Type B pancreatic cell (in vitro differentiated cells): ENCODE measurements at regions not wholly inside any gene's neighbourhood (a gene's known extent, or its start where the extent isn't known, plus 50 kb on each side); places are given as distances from the start of the nearest gene placed in this dataset.
A peak's percentile ranks its signal among the peaks of the same experiment; 100 is the strongest.
"Not testable (repeated sequence)": the region's sequence is repeated elsewhere in the genome, so short reads cannot be mapped to it uniquely, and the experiment has no call there.

Source experiments
- DNase-seq: peaks from one replicate; pipeline ENCODE4 v3.0.0; 2021; ENCODE audit warnings: mixed read lengths; ENCODE audit not compliant: unreplicated experiment; ENCODE audit errors: extremely low spot score
- H3K27ac Mint-ChIP-seq: 2 replicates; pipeline ENCODE4 v1.8.0; 2021; ENCODE audit warnings: mild to moderate bottlenecking, mixed read lengths
- H3K27me3 Mint-ChIP-seq: 2 replicates; pipeline ENCODE4 v1.8.0; 2021; ENCODE audit warnings: mixed read lengths
- H3K36me3 Mint-ChIP-seq: 2 replicates; pipeline ENCODE4 v1.8.0; 2021; ENCODE audit warnings: mixed read lengths
- H3K4me1 Mint-ChIP-seq: one replicate; pipeline ENCODE4 v1.8.0; 2021; ENCODE audit warnings: mixed read lengths; ENCODE audit not compliant: unreplicated experiment
- H3K4me3 Mint-ChIP-seq: 2 replicates; pipeline ENCODE4 v1.8.0; 2021; ENCODE audit warnings: mild to moderate bottlenecking, mixed read lengths
- H3K9me3 Mint-ChIP-seq: 2 replicates; pipeline ENCODE4 v1.8.0; 2021; ENCODE audit warnings: mixed read lengths
- TF ChIP-seq, protein P1 (sequence below): fragments of 200-600 bp; sonication (generic); conservative IDR thresholded peaks from 2 replicates; pipeline ENCODE4 v1.5.0; 2021; ENCODE audit warnings: antibody characterized with exemption, mild to moderate bottlenecking

DNA sequence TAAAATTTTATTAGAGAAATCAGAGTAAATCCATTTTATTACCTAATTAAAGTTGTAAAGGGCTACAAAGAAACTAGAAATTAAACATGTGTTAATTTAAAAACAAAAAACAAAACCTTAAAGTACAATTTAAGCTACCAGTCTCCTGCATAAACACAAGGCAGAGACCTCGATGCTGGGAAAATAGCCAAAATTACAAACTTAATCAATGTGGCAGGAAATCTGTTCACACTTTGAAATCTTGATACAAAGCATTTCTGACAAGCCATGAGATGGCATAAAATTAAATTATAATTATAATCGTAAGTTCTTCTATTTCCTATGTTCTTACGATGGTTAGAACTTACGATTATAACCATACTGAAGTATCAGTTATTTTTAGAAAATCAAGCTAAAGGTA, 158.0 kb upstream of the FREM1 start:
- TF ChIP-seq, protein P1, sequence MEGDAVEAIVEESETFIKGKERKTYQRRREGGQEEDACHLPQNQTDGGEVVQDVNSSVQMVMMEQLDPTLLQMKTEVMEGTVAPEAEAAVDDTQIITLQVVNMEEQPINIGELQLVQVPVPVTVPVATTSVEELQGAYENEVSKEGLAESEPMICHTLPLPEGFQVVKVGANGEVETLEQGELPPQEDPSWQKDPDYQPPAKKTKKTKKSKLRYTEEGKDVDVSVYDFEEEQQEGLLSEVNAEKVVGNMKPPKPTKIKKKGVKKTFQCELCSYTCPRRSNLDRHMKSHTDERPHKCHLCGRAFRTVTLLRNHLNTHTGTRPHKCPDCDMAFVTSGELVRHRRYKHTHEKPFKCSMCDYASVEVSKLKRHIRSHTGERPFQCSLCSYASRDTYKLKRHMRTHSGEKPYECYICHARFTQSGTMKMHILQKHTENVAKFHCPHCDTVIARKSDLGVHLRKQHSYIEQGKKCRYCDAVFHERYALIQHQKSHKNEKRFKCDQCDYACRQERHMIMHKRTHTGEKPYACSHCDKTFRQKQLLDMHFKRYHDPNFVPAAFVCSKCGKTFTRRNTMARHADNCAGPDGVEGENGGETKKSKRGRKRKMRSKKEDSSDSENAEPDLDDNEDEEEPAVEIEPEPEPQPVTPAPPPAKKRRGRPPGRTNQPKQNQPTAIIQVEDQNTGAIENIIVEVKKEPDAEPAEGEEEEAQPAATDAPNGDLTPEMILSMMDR = no peak
- Mint-ChIP-seq H3K4me3 (no peak overlapping the region), H3K36me3 (no peaks in the 10 kb centered on the region), H3K4me1 (peaks cover 16% of the 10 kb centered on the region), H3K9me3 (peaks cover 5% of the 10 kb centered on the region), H3K27me3 (no peaks in the 10 kb centered on the region), H3K27ac (no peak overlapping the region)
- no peak for DNase-seq

DNA sequence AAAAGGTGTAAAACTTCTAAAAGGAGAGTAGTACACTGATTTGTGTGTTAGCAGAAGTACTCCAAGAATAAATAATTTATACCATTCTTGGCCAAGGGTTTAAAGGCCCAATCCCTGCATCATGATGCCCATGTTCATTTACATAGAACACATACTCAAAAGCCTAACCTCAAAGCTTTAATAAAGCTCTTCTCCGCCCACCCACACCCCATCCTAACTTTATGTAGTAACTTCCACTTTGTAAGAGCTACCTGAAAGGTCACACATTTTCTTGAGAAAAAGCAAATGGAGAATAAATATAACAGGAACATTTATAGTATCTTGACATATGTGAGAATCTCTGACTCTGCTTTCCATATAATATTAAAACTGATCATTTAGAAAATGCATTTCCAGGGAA, 148.8 kb upstream of the FREM1 start:
- no peak for DNase-seq
- no peaks in the 10 kb centered on the region for H3K36me3 Mint-ChIP-seq
- no peaks in the 10 kb centered on the region for H3K27me3 Mint-ChIP-seq
- H3K4me1 Mint-ChIP-seq = no peaks in the 10 kb centered on the region
- TF ChIP-seq, protein P1 = no peak
- peaks cover 6% of the 10 kb centered on the region for H3K9me3 Mint-ChIP-seq
- H3K27ac Mint-ChIP-seq = no peak overlapping the region
- H3K4me3 Mint-ChIP-seq = no peak overlapping the region

DNA sequence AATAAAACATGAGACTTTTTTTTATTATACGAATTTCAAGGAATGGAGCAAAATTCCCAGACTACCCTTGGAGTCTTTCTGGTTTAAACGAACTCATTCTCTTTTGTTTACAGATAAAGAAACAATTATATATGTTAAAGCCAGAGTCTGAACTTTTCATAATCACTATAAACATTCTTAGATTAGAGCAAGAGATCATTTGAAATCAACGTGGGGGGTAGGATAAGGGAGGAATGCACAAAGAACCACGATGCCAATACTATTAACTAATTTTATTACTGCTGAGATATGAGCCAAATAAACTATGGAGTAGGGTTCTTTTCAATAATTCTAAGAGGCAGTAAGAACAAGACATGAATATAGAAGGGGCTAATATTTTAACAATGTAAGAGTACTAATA, 148.0 kb upstream of the FREM1 start:
- Mint-ChIP-seq H3K4me1 (no peaks in the 10 kb centered on the region), H3K9me3 (peaks cover 6% of the 10 kb centered on the region)

DNA sequence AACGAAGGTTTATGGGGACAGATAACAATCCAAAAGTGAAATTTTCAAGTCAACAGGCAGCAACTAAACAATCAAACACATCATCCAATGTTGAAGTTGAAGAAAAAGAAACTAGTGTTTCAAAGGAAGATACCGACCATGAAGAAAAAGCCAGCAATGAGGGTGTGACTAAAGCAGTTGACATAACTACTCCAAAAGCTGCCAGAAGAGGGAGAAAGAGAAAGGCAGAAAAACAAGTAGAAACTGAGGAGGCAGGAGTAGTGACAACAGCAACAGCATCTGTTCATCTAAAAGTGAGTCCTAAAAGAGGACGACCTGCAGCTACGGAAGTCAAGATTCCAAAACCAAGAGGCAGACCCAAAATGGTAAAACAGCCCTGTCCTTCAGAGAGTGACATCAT, 145.1 kb upstream of the FREM1 start:
- not testable (repeated sequence) for H3K27me3 Mint-ChIP-seq, H3K4me3 Mint-ChIP-seq, H3K36me3 Mint-ChIP-seq, H3K27ac Mint-ChIP-seq, DNase-seq, H3K4me1 Mint-ChIP-seq
- H3K9me3 Mint-ChIP-seq = peaks cover 11% of the 10 kb centered on the region
- TF ChIP-seq, protein P1 = peak; percentile 45

More for the DNA sequence above, 148.0 kb upstream of the FREM1 start:
- Mint-ChIP-seq H3K4me3 (no peak overlapping the region), H3K27ac (no peak overlapping the region), H3K36me3 (no peaks in the 10 kb centered on the region), H3K27me3 (no peaks in the 10 kb centered on the region)
- no peak for DNase-seq
- TF ChIP-seq, protein P1 = no peak

DNA sequence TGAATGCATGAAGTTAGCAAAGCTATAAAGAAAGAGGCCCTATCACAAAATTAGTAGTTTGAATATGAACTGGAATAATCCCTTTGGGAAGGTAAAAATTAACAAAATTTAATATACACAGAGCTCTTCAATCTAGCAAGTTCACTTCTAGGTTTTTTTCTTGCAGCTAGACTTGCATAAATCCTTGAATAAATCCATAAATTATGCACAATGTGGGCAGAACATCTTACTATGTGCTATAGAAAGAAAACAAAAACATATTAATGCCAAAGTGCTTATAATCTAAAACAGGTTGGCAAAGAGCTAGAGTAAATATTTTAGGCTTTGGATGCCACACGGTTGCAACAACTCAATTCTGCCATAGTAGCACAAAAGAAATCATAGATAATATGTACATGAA, 138.5 kb upstream of the FREM1 start:
- H3K27me3 Mint-ChIP-seq = no peaks in the 10 kb centered on the region
- H3K27ac Mint-ChIP-seq = no peak overlapping the region

More for the DNA sequence above, 138.5 kb upstream of the FREM1 start:
- H3K36me3 Mint-ChIP-seq = no peaks in the 10 kb centered on the region
- TF ChIP-seq, protein P1 = no peak
- no peak overlapping the region for H3K4me3 Mint-ChIP-seq
- DNase-seq = no peak
- peaks cover 5% of the 10 kb centered on the region for H3K9me3 Mint-ChIP-seq
- H3K4me1 Mint-ChIP-seq = no peaks in the 10 kb centered on the region
